CD4-positive, alpha-beta T cell treated with Interferon gamma for 1 hour (primary cell): ENCODE measurements at regions not wholly inside any gene's neighbourhood (a gene's known extent, or its start where the extent isn't known, plus 50 kb on each side); places are given as distances from the start of the nearest gene placed in this dataset.

Experiments
- DNase-seq: peaks from one replicate; pipeline ENCODE4 v3.0.0-alpha.2; 2020

- no peak for DNase-seq
Observed at GRCh38 chr7:47724335-47724982, 142.5 kb upstream of the TNS3 start.

GRCh38 chr7:47722126-47722525, 140.2 kb upstream of the TNS3 start:
- DNase-seq, result no peak

GRCh38 chr7:47721670-47722069, 139.8 kb upstream of the TNS3 start:
- no peak for DNase-seq

- DNase-seq, result no peak
Observed at GRCh38 chr7:47720907-47721244, 139.0 kb upstream of the TNS3 start.

- no peak for DNase-seq
Observed at GRCh38 chr7:47720141-47720906, 138.4 kb upstream of the TNS3 start.

GRCh38 chr7:47719675-47720074, 137.8 kb upstream of the TNS3 start:
- no peak for DNase-seq

- DNase-seq, result no peak
Observed at GRCh38 chr7:47715631-47716068, 133.7 kb upstream of the TNS3 start.

- DNase-seq, result no peak
Observed at GRCh38 chr7:47714669-47715607, 133.0 kb upstream of the TNS3 start.

GRCh38 chr7:47713595-47713994, 131.7 kb upstream of the TNS3 start:
- no peak for DNase-seq

- DNase-seq, result no peak
Observed at GRCh38 chr7:47712416-47712815, 130.5 kb upstream of the TNS3 start.

- DNase-seq, result no peak
Observed at GRCh38 chr7:47711776-47712175, 129.9 kb upstream of the TNS3 start.

GRCh38 chr7:47710201-47710935, 128.5 kb upstream of the TNS3 start:
- DNase-seq, result no peak

- no peak for DNase-seq
Observed at GRCh38 chr7:47709451-47709850, 127.5 kb upstream of the TNS3 start.

- DNase-seq, result no peak
Observed at GRCh38 chr7:47709051-47709450, 127.1 kb upstream of the TNS3 start.

- no peak for DNase-seq
Observed at GRCh38 chr7:47707583-47707982, 125.7 kb upstream of the TNS3 start.

- DNase-seq, result no peak
Observed at GRCh38 chr7:47704936-47705335, 123.0 kb upstream of the TNS3 start.

- no peak for DNase-seq
Observed at GRCh38 chr7:47702080-47702479, 120.2 kb upstream of the TNS3 start.

GRCh38 chr7:47698386-47698785, 116.5 kb upstream of the TNS3 start:
- DNase-seq, result no peak

GRCh38 chr7:47697543-47697942, 115.6 kb upstream of the TNS3 start:
- no peak for DNase-seq

- DNase-seq, result no peak
Observed at GRCh38 chr7:47696152-47696710, 114.3 kb upstream of the TNS3 start.

GRCh38 chr7:47693216-47693615, 111.3 kb upstream of the TNS3 start:
- no peak for DNase-seq

GRCh38 chr7:47691988-47692387, 110.1 kb upstream of the TNS3 start:
- no peak for DNase-seq
